Suppressor macrophage treated with lipopolysaccharide for 4 hours (primary cell): ENCODE measurements at regions not wholly inside any gene's neighbourhood (a gene's known extent, or its start where the extent isn't known, plus 50 kb on each side); places are given as distances from the start of the nearest gene placed in this dataset.
"Not testable (repeated sequence)": the region's sequence is repeated elsewhere in the genome, so short reads cannot be mapped to it uniquely, and the experiment has no call there.

Source experiments
- DNase-seq: peaks from one replicate; pipeline ENCODE4 v3.0.0-alpha.2; 2020

DNA sequence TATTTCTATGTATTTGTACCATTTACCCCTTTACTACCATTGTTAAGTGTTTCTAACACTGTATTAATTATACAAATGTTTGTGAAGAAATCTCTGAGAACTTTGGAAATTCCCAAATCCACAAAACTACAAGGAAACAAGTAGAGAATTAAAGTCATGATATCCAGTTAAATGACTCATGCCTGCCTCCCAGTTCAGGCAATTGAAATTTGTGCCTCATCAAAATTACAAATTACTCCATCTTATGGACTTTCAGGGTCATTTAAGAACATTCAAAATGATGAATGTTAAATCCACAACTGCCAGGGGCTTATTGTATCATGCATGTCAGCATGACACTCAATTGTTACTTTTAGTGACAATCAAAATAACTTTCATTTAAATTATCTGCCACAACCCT, 282.4 kb downstream of the ZNF326 start:
- no peak for DNase-seq

DNA sequence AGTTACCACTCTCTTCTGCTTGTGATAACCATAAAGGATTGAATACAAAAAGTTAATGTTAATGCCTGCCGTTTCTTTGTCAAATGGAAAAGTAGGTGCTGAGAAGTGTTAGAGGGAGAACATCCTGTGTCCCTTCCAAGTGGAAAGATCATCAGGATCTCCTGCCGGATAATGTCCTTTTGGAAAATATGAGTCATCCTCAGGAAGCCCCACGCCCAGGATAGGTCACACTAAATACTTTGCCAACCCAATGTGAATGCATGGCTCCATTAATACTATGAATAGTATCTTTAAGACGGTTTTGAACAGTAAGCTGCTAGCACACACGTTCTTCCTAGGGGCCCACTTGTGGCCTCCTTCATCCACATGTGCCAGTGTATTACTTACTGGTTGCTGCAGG, 279.5 kb downstream of the ZNF326 start:
- DNase-seq: no peak

DNA sequence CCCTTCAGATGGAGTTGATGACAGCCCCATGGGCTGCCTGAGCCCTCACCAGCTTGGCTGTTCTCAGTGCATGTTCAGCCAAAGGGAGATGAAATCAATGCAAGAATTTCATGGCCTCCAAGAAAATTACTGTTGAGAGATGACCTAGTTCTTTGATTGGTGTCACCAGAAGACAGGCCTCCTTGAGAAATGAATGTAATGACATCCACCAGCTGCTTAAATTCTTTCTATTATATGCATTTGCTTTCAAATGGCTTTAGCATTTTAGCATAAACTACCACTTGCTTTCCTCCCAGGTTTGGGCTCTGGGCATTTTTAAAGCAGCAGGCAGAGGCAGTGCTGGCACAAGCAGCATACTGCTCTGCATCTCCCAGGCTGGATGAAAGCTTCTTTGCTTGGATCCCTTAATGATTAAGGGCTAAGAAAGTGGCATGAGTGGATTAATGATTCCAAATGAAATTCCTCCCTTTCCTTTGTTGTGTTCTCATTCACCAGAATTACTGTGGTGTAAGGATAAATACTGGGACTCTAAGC, 278.4 kb downstream of the ZNF326 start:
- DNase-seq: no peak

GRCh38 chr1:90262791-90263190, 267.9 kb downstream of the ZNF326 start:
- no peak for DNase-seq

- no peak for DNase-seq
These were observed 267.4 kb downstream of the ZNF326 start for GRCh38 chr1:90262286-90262685.

- no peak for DNase-seq
These were observed 251.2 kb downstream of the ZNF326 start for GRCh38 chr1:90246069-90246468.

GRCh38 chr1:90236493-90236892, 241.6 kb downstream of the ZNF326 start:
- no peak for DNase-seq

- no peak for DNase-seq
These were observed 228.5 kb downstream of the ZNF326 start for GRCh38 chr1:90223401-90223800.

DNA sequence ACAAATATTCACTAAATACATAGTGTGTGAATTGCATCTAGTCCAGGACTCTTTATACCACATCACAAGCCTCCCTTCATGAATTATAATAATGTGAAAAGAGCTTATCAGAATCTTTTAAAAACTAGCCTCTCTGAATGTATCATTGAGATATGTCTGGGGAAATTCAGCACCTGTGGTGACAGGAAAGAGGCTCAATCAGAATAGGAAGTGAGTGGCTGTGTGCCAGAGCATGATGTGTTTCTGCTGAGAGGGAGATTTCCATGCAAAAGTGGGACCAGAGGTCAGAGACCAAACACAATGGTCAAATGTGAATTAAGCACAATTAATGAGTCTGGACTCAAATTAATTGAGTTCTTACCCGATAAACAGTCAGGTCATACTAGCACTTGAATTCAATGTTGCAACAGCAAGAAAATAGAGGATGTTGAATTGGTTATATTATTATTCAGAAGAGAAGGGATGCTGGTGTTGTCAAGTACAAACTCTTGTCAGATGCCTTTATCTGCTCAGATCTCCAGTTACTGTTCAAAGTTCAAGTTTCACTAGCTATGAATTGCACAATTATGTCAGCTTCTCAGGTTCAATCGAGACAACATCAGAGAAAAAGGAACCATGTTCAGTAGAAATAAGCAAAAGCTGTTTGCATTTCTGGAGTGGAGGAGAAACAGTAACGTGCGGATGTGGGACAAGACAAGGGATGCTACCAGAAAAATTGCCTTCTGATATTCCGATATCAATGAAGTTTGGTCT, 226.2 kb downstream of the ZNF326 start:
- DNase-seq: no peak

GRCh38 chr1:90220496-90220895, 225.6 kb downstream of the ZNF326 start:
- DNase-seq: no peak

- not testable (repeated sequence) for DNase-seq
These were observed 224.4 kb downstream of the ZNF326 start for GRCh38 chr1:90219166-90219871.

- DNase-seq: no peak
These were observed 216.0 kb downstream of the ZNF326 start for GRCh38 chr1:90210633-90211491.

GRCh38 chr1:90208949-90209348, 214.0 kb downstream of the ZNF326 start:
- DNase-seq: no peak

DNA sequence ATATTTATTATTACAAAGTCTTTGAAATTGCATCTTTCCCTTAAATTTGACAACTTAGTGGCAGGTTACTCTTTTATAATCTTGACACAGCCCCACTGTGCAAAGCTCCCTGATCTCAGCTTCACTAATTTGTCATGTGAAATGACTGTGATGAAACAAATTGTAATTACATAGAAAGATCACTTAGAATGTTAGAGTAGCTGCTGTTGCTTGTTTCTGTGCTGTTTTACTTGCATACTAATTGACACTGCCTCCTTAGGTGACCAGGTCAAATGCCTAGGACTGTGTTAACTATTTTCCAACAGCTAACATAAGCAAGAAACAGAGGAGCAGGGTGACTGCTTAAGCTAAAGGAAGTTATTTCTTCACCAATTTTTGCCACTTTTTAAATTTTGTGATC, 211.3 kb downstream of the ZNF326 start:
- no peak for DNase-seq

GRCh38 chr1:90204780-90205179, 209.9 kb downstream of the ZNF326 start:
- no peak for DNase-seq

GRCh38 chr1:90204023-90204590, 209.2 kb downstream of the ZNF326 start:
- no peak for DNase-seq

DNA sequence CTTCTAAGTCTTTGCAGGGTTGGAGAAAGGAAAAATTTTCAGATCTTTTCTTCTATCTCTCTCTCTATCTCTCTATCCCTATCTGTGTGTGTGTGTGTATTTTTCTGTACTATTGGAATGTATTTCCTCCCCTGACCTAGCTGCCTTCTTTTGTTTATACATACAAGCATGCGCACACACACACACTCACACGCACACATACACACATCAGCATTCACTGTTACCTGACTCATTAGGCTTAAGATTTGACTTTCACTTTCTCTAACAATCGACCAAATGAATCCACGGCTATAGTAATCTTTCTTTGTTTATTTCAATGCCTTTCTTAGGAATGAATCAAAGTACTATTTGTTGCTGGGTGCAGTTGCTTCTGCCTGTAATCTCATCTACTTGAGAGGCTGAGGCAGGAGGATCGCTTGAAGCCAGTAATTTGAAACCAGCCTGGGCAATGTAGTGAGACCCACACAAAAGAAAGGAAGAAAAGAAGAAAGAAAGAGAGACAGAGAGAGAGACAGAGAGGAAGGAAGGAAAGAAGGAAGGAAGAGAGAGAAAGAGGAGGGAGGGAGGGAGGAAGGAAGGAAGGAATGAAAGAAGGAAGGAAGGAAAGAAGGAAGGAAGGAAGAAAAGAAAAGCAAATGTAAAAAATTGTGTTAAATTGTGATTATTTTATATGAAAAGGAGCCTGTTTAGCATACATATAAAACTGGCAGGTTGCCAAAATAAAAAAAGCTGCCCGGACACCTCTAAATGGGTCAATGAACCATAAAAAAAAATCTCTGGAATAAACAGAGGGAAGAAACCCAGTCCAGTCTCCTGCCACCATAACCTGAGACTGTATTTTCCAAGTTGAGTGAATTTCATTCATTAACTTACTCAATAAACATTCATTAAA, 206.8 kb downstream of the ZNF326 start:
- no peak for DNase-seq

- no peak for DNase-seq
These were observed 205.8 kb downstream of the ZNF326 start for GRCh38 chr1:90200646-90201205.

GRCh38 chr1:90198616-90199332, 203.9 kb downstream of the ZNF326 start:
- DNase-seq: no peak

GRCh38 chr1:90193116-90193515, 198.2 kb downstream of the ZNF326 start:
- DNase-seq: no peak

- no peak for DNase-seq
These were observed 197.5 kb downstream of the ZNF326 start for GRCh38 chr1:90192408-90192807.
